ENCODE measurements at regions not wholly inside any gene's neighbourhood (a gene's known extent, or its start where the extent isn't known, plus 50 kb on each side); places are given as distances from the start of the nearest gene placed in this dataset.

DNA sequence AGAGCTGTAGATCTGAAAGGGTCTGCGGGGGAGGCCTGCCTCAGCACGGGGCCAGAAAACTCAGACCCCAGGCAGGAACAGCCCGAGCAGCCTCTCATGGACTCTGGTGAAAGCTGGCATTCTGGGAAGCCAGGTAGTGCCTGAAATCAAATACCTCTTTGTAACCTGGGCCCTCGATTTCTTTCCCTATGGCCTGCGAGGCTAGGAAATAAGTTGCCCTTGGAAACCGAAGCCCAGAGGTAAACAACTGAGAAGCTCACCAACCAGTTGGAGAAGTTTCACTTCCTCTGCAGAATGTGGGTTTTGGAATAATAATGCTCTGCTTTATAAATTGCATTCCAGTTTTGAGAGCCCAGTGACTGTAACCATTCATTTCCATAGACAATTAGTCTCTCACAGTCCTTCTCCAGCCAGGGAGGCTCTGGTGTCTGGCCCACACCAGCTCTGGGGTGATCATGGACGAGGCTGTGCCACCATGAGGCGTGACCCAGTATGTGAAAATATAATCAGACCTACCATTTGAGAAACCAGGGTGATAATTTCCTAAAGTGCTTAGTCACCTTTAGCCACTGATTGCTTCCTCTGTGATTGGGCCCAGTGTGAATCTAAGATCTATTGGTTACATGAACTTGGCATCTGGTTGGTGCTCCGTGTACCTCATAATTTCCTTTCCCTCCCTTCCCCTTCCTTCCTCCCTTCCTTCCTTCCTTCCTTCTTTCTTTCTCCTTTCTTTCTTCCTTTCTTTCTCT, 133.1 kb upstream of the PELI1 start:
- TF ChIP-seq CTCF (IDR thresholded peaks at IDR 0.05; ENCODE audit: low read length) (no peak), EZH2 (optimal IDR thresholded peaks at IDR 0.05; ENCODE audit: low read depth, low read length) (no peak)
